Coronary artery (tissue), 2 donors: ENCODE measurements at regions not wholly inside any gene's neighbourhood (a gene's known extent, or its start where the extent isn't known, plus 50 kb on each side); places are given as distances from the start of the nearest gene placed in this dataset.

Experiments
- DNase-seq: peaks from one replicate; pipeline ENCODE4 v3.0.0-alpha.2; 2017; ENCODE audit warnings: low spot score
- H3K27ac ChIP-seq, 2 donors: fragments of 200-600 bp; sonication (generic); one replicate each; pipeline ENCODE4 v1.5.1; 2016 to 2019
- H3K4me3 ChIP-seq: fragments of 200-600 bp; sonication (generic); 2 replicates; pipeline ENCODE4 v1.5.1; 2016; ENCODE audit warnings: mild to moderate bottlenecking, moderate library complexity
- CTCF ChIP-seq: fragments of 200-600 bp; sonication (generic); IDR thresholded peaks from one replicate; pipeline ENCODE4 v1.5.1; 2019; ENCODE audit warnings: antibody characterized with exemption

- no peak overlapping the region for H3K4me3 ChIP-seq
- DNase-seq, result no peak
- TF ChIP-seq CTCF, result no peak
- H3K27ac ChIP-seq, result no peak overlapping the region
Observed at GRCh38 chr1:4124631-4125145, 224.6 kb upstream of the C1orf174 start.

GRCh38 chr1:4126251-4126650 is 226.2 kb upstream of the C1orf174 start:
- H3K27ac ChIP-seq, result no peak overlapping the region
- TF ChIP-seq CTCF, result no peak
- DNase-seq, result no peak
- H3K4me3 ChIP-seq, result no peak overlapping the region

GRCh38 chr1:4126731-4127591 is 226.9 kb upstream of the C1orf174 start:
- DNase-seq, result no peak
- Histone ChIP-seq H3K4me3 (no peak overlapping the region), H3K27ac (no peak overlapping the region)
- TF ChIP-seq CTCF, result no peak

GRCh38 chr1:4127592-4128140 is 227.6 kb upstream of the C1orf174 start:
- TF ChIP-seq CTCF, result no peak
- no peak overlapping the region for H3K27ac ChIP-seq
- no peak for DNase-seq
- H3K4me3 ChIP-seq, result no peak overlapping the region

- Histone ChIP-seq H3K27ac (no peak overlapping the region), H3K4me3 (no peak overlapping the region)
- no peak for DNase-seq
- no peak for TF ChIP-seq CTCF
Observed at GRCh38 chr1:4128616-4129015, 228.5 kb upstream of the C1orf174 start.

- DNase-seq, result no peak
- TF ChIP-seq CTCF, result no peak
- Histone ChIP-seq H3K4me3 (no peak overlapping the region), H3K27ac (no peak overlapping the region)
Observed at GRCh38 chr1:4129693-4130092, 229.6 kb upstream of the C1orf174 start.

- DNase-seq, result no peak
- TF ChIP-seq CTCF, result no peak
- H3K27ac ChIP-seq, result no peak overlapping the region
Observed at GRCh38 chr1:4130096-4130495, 230.0 kb upstream of the C1orf174 start.

More at GRCh38 chr1:4130096-4130495, 230.0 kb upstream of the C1orf174 start:
- H3K4me3 ChIP-seq, result no peak overlapping the region
